ENCODE measurements at regions not wholly inside any gene's neighbourhood (a gene's known extent, or its start where the extent isn't known, plus 50 kb on each side); places are given as distances from the start of the nearest gene placed in this dataset.

DNA sequence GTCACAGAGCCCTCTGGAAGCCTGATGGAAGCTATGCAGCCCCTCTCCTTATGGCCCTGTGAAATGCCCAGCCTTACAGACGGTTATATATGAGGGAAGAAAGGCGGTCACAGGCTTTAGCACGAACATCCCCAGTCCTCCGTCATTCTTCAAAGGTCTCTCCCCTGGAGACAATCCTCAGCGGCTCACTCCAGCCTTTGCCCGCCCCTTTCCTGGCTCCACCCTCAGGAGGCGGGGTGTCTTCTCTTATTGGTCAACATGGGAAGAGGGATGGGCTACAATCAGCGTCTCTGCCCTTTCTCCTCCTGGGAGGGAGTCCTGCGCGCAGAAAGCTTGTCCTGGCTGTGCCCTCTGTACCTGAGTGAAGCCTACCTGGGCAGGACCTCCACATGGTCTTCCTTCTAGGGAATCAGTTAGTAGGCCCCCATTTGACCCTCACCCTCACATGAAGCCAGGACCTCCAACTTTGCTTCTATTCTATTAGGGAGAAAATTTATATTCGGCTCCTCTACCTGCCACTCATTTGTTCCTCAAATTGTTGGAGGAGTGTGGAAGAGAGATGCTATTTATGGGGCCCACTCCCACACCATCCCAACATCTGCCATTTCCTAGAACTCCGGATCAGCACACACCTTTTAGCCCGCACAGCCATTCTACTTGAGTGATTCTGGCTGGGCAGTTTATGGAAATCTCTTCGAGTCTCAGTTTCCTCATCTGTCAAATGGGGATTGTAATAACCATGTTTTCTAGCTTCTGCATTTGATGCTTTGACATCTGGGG, 112.9 kb upstream of the SLC6A11 start:
- DNase-seq (ENCODE audit: low read depth in 2 of 2) = peak in 1 of 2 donors; percentile 10
- no peak for TF ChIP-seq CTCF (IDR thresholded peaks at IDR 0.05; ENCODE audit: low read depth, low read length)
- H3K4me3 ChIP-seq (replicated peaks in 1 of 2; ENCODE audit: low read depth in 2 of 2, low read length in 2 of 2) = no peak overlapping the region

DNA sequence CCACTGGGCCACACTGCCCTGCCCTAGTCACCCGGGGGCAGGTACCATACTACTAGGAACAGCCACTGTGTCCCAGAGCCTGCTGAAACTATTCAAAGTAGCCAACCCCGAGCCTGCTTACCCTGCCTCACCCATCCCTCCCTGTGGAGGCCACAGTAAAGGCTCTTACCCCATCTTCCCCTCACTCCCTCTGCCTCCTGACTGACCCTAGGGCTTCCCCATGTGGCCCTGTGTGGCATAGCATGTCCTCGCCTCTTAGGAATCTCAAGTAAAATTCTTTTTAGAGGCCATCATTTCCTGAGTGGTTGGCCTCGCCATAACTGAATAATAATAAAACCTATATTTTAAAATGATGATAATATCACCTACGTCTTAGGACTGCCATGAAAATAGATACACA, 112.2 kb upstream of the SLC6A11 start:
- H3K4me3 ChIP-seq (replicated peaks in 1 of 2; ENCODE audit: low read depth in 2 of 2, low read length in 2 of 2) = no peak overlapping the region
- DNase-seq (ENCODE audit: low read depth in 2 of 2) = peak; percentile 17 to 50
- peak; percentile 45 for TF ChIP-seq CTCF (IDR thresholded peaks at IDR 0.05; ENCODE audit: low read depth, low read length)

- no peak for TF ChIP-seq CTCF (IDR thresholded peaks at IDR 0.05; ENCODE audit: low read depth, low read length)
- DNase-seq (ENCODE audit: low read depth in 2 of 2) = no peak
- no peak overlapping the region for H3K4me3 ChIP-seq (replicated peaks in 1 of 2; ENCODE audit: low read depth in 2 of 2, low read length in 2 of 2)
Observed at GRCh38 chr3:10706156-10706739, 109.8 kb upstream of the SLC6A11 start.

- no peak for TF ChIP-seq CTCF (IDR thresholded peaks at IDR 0.05; ENCODE audit: low read depth, low read length)
- DNase-seq (ENCODE audit: low read depth in 2 of 2) = no peak
- H3K4me3 ChIP-seq (replicated peaks in 1 of 2; ENCODE audit: low read depth in 2 of 2, low read length in 2 of 2) = no peak overlapping the region
Observed at GRCh38 chr3:10706740-10707399, 109.2 kb upstream of the SLC6A11 start.

- H3K4me3 ChIP-seq (replicated peaks in 1 of 2; ENCODE audit: low read depth in 2 of 2, low read length in 2 of 2) = no peak overlapping the region
- TF ChIP-seq CTCF (IDR thresholded peaks at IDR 0.05; ENCODE audit: low read depth, low read length) = no peak
- DNase-seq (ENCODE audit: low read depth in 2 of 2) = no peak
Observed at GRCh38 chr3:10707400-10708215, 108.4 kb upstream of the SLC6A11 start.

GRCh38 chr3:10708216-10708893, 107.7 kb upstream of the SLC6A11 start:
- DNase-seq (ENCODE audit: low read depth in 2 of 2) = no peak
- no peak for TF ChIP-seq CTCF (IDR thresholded peaks at IDR 0.05; ENCODE audit: low read depth, low read length)
- H3K4me3 ChIP-seq (replicated peaks in 1 of 2; ENCODE audit: low read depth in 2 of 2, low read length in 2 of 2) = no peak overlapping the region

Measured in cardiac fibroblast (primary cell).